SK-MEL-5 (cell line): ENCODE measurements at regions not wholly inside any gene's neighbourhood (a gene's known extent, or its start where the extent isn't known, plus 50 kb on each side); places are given as distances from the start of the nearest gene placed in this dataset.
"Not testable (repeated sequence)": the region's sequence is repeated elsewhere in the genome, so short reads cannot be mapped to it uniquely, and the experiment has no call there.

Experiments
- DNase-seq: peaks from one replicate; pipeline ENCODE4 v3.0.0-alpha.2; 2016; ENCODE audit warnings: low read depth, low spot score
- in situ Hi-C: cut with HindIII; loops from 2 replicates; pipeline ENCODE4 v1.10.0; 2016; ENCODE audit warnings: low sequenced_read_pairs, high pct_unique_total_duplicates, low pct_unique_long_range_greater_than_20kb

DNA sequence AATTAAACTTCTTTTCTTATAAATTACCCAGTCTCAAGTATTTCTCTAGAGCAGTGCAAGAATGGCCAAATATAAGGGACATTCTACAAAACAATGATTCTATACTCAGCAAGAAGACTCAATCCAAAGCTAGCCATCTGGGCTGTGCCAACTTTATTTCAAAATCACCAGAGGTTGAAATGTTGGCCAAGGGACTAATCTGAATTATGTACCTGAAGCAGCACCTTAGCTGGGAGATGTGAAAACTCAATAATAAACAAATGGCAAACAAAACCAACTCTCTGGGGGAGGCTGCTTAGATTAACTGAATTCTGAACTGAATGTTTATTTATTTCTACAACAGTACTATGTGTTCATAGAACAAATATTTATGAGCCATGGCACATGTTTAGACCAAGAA lies 251.3 kb downstream of the RDH14 start:
- in situ Hi-C loops = no loop called here
- DNase-seq = no peak

DNA sequence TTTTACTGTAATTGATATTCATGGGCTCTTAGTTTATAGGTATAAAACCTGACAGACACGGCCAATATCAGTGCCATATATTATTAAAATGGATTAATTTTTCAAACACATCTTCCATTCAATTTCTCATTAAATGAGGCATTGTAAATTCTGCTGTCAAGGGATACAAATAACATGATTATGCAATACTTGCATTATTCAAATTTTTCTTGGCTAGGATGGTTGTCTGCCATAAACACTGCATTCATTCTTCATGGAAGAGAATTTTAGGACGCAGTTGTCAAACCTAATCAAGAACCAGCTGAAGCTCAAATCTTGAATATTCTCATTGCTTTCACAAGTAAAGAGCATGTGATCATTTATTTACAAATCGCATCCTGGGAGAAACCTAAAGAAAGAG lies 255.6 kb downstream of the RDH14 start:
- in situ Hi-C loops = no loop called here
- no peak for DNase-seq

DNA sequence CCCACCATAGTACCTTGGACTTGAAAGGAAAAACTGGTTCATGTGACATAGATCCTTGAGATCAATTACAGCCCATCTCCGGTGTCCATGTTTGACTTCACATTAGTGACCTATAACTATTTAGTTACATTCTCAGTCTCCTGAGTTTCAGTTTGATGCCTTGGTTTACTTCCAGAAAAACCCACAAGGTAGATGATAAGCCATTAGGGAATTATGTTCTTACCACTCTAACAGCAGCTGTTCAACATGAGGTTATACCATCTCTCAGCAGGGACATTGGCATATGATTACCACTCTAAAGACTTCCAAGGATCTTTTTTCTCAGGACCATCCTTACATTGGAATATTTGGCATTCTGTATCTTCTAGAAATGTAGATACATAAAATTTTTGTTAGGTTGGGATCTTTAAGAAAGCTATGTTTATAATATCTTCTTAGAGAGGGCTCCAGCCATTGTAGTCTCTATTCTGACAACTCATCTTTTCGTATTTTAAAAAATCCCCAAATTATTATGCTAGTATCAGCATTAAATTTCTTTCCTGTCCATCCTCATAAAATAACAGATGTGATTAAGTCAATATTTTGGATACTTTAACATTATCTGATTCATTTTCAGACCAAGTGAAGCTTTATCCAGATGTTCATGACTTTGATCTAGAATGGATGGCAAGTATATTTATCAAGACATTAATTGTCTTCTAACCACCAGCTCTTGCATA lies 258.9 kb downstream of the RDH14 start:
- DNase-seq = no peak
- in situ Hi-C loops = no loop called here

DNA sequence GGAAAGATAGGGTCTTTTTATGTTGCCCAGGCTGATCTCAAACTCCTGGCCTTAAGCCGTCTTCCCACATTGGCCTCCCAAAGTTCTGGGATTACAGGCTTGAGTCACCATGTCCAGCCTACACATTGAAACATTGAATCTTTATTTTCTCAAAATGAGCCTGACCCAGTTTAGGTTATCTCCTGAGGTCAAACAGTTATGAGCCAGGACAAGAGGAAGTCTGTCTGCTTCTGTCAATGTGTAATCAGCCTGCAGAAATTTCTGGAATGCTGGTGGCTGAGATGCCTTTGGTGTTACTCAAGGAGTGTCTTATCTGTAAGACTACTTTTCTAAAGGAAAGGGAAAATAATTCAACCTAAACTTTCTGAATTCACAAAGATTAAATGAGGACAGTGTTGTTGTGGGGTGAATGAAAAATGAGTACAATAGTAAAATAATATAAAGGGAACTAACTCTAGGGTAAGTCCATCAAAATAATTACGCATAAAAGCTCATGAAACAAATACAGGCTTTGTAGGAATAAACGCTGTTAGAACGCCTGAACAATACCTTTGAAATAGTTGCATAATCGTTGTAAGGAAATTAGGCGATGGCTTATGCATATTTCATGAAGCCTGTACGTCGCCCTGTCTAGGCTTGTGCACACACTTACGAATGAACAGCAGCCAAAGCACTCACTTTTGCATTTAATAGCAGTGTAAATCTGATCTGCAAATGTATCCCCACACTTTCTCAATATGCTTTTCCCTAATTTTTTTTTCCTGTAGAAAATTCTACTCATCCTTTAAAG lies 260.8 kb downstream of the RDH14 start:
- DNase-seq = peak; percentile 50
- in situ Hi-C loops = no loop called here

DNA sequence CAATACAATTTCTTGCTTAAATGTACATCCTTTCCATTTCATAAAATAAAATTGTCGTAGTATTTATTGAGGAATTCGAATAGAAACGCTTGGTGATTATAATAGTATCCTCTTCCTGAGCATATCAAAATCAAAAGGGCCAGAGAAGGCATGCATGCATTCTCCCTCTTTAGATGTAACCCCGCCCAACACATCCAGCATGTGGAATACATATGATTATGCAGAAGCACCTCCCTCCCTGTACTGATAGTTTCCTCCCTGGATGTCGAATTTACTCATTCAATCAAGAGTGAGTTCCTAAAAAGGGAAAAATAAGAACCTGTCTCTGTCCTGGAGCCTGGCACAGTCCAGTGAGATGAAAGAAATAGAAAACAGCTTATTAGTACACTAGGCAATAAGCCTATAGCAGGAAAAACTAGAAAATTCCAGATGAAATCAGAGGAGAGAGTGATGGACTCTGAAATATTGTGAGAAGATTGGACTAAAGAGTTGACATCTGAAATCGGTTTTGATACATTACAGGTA lies 262.9 kb downstream of the RDH14 start:
- in situ Hi-C loops = no loop called here
- DNase-seq = no peak

DNA sequence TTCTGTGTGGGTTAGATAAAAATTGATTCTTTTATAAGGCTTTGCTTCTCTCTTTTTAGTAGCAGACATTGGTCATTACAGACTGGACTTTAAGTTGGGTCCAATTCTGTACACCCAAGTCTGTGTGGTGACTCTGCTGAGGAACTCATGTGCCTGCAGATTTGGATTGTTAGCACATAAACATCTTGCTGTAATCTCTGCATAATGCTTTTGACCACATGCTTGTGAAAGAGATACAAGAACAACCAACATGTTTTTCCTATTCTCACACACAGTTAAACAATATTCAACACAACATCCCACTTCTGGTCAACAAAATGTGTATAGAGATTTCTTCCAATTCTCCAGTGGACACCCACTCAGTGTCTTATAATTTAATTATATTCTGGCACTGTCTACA lies 270.1 kb downstream of the RDH14 start:
- in situ Hi-C loops = no loop called here
- DNase-seq = no peak

DNA sequence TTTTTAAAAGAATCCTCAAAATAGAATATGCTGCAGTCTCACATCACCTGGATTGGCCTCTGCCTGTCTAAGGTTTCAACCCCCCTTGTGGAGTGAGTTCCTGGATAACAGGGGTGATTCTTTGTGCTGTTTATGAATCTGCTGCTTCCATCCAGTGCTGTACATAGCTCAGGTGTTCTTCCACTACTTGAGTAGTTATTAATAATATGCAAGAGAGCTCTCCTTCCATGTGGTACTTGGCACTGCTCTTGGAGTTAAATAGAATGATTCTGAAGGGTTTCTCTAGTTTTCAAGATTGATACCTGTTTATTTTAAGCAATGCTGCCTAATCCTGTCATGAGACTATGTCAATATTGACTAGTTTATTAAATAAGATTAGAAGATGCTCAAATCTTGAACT lies 273.6 kb downstream of the RDH14 start:
- in situ Hi-C loops = no loop called here
- DNase-seq = no peak

DNA sequence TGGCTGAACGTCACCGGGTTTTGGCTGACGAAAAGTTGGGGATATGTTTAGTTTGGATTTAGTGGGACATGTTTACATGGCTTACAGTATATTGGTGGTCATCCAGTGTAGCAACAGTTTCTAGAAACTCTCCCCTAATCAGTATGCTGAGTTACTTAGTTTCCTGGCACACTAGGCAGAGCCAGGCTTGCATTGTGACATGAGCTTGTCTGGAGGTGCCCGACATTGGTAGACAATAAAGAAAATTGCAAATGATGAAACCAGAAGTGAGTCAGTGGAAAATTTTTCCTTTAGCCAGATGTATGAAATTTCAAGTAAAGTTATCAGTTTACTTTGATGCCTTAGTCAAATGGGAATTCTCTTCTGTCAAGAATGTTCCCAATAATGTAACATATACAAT lies 276.1 kb downstream of the RDH14 start:
- DNase-seq = no peak
- in situ Hi-C loops = no loop called here

DNA sequence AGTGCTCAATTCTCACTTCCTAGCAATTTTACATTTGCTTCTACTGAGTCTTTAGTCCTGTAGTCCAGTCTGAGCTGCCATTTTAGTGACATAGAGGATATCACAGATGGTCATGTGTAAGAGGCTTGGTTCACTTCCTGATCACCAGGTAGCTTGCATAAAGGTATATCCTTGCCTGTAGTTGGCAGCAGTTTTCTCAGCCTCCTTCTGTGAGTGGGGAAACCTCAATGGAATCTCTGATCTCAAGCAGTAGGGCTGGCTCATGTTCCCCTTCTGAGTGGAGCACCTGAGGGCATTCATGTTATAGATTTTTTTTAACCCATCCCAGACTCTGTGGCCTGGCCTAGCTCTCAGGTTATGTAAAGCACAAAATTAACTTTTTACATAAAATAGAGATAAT lies 278.4 kb downstream of the RDH14 start:
- no peak for DNase-seq
- in situ Hi-C loops = no loop called here

DNA sequence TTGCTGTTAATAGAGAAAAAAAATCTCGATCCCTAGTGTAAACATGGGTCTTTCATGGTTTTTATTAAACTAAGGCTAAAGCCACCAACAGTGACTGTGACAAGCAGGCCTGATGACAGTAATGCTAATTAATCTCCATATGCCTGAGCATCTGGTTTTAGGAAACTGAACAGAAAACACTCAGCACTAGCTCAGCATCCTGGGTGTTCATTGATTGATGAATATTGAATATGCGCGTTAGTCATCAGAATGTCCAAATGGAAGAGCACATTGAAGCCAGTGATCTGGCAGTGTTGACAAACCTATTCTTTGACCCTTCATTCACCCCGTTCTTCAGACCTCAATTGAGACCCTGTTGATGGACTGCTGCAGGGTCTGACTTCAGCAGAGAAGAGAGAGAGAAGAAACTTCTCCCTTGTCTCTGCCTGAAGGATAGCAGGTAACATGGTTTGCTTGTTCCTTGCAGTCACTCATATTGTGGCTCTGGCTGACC lies 283.8 kb downstream of the RDH14 start:
- in situ Hi-C loops = no loop called here
- DNase-seq = no peak

DNA sequence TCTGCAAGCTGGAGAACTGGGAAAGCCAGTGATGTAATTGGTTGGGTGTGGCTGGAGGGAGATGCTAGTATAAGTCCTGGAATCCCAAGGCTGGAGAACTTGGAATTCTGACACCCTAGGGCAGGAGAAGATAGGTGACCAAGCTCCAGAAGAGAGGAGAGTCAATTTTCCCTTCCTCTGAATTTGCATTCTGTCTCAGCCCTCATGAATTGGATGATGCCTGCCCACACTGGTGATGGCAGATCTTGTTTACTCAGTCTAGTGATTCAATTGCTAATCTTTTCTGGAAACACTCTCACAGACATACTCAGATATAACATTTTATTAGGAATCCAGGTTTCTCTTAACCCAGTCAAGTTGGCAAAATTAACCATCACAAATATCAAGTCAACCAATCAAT lies 287.2 kb downstream of the RDH14 start:
- DNase-seq = no peak
- in situ Hi-C loops = no loop called here

DNA sequence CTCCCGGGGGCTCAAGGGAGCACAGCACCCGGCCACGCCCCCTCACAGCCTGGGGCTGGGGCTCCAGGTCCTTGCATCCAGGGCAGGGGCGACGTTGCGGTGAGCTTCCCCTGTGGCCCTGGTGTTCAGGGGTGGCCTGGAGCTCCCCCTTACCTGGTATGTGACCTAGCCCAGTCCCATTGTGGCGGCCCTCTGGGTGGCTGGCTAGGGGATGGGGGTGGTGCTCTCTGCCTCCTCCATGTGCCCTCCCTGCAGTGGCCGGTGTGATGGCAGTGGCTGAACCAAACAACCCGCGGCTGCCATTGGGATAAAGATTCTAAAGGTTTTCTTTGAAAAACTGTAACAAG lies 288.3 kb downstream of the RDH14 start:
- in situ Hi-C loops = no loop called here
- DNase-seq = no peak

DNA sequence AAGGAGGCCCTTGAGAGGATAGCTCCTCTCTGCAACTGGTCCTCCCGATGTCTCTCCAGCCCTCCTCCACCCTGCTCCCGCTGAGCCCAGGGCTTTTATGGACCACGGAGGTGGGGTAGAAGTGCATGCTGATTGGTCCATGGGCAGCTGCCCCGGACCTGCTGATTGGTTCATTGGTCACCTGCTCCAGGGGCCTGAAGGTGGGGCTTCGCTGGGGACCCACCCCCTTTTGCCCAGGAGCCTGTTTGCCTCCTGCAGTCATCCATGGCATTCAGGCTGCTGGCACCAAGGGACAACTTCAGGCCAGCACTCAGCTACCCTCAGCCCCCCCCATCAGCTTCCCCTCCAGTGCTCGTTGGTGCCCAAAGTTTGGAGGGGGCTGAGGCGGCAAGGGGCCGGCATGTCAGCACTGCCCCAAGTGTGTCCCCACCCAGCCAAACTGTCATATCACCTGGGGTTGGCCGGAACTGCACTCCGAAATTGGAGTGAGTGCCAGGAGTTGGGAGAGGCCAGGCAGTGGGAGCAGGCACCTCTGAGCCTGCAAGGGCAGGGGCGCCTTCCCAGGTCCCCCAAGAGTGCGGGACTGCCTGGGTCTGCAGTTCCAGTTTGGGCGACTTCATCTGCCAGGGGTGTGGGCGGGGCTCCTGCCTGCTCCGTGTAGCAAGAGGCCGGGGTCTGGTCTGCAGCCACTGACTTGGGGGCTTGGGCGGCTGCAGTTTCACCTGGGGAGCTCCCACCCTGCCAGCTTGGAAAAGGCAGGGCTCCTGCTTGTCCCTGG lies 288.9 kb downstream of the RDH14 start:
- no peak for DNase-seq
- in situ Hi-C loops = no loop called here

DNA sequence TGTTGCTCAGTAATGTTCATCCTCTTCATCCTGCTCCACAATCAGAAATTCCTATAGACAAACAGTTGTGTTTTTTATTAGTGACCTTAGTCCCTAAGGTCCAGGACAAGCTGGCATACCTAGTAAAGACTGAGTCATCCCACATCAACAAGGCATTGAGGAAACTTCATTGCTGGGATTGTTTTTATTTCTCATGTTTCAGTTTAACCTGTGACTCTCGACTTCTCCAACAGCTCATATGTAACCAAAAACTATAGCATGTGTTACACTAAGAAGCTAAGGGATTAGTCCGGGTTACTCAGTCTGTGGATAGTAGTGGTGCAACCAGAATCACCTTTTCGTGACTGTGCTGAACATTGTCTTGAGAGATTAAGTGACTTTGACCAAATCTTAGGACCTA lies 292.1 kb downstream of the RDH14 start:
- no peak for DNase-seq

DNA sequence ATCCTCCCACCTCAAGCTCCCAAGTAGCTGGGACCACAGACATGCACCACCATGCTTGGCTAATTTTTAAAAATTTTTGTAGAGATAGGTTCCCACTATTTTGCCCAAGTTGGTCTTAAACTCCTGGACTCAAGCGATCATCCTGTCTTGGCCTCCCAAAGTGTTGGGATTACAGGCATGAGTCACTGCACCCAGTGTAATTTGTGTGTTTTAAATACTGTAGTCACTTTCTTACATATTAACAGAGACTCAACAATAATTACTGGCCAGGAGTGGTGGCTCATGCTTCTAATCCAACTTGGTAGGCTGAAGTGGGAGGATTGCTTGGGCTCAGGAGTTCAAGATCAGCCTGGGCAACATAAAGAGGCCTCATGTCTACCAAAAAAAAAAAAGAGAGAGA lies 293.0 kb downstream of the RDH14 start:
- in situ Hi-C loops = no loop called here
- DNase-seq = no peak

More for the DNA sequence above, 292.1 kb downstream of the RDH14 start:
- in situ Hi-C loops = no loop called here

DNA sequence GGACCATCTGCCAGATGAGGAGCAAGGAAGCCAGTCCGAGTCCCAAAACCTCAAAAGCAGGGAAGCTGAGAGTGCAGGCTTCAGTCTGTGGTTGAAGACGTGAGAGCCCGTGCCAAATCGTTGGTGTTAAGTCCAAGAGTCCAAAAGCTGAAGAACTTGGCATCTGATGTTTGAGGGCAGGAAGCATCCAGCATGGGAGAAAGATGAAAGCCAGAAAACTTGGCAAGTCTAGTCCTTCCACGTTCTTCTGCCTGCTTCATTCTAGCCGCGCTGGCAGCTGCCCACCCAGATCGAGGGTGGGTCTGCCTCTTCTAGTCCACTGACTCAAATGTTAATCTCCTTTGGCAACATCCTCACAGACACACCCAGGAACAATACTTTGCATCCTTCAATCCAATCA lies 293.8 kb downstream of the RDH14 start:
- DNase-seq, in situ Hi-C loops: not testable (repeated sequence)

DNA sequence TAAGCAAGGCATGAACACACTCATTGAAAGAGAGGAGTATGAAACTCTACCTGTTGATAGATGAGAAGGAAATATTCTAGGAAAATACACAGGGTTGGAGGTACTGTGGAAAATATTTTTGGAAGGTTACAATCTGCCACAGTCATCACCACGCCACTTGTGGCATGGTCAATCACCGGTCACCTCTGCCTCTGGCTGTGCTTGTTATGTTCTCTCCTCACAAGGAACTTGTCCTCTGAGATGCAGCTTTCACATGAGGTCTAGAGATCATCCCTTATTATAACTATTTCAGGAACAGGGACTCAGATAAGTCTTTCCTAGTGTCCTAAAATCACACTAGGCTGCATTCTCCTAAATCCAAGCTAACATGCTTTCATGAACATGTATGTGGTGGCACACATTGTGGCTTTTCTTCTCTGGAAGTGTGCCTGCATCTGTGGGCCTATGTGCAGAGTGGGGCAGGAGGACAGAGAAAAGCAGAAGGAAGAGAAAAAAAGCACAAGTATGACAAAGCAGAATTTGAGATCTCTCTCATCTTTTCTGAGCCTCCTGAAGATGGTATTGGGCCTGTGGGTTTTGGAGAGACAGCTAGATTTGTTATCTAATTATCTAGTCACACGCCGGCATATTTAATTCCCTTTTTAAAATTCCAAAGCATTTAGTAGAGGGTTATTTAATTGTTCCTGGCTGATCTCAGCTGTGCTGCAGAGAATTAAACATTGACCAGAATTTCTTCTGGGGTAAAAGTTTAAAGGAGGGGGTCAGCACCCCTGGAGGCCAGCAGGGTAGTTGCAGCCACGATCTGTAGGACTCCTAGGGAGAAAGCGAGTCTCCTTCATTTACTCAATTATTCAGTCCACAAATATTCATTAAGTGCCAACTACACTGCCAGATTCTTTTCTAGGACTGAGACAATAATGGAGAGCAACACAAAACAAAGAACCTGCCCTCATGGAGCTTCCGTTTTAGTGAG lies 294.6 kb downstream of the RDH14 start:
- in situ Hi-C loops = no loop called here
- DNase-seq = no peak
